ENCODE measurements at regions not wholly inside any gene's neighbourhood (a gene's known extent, or its start where the extent isn't known, plus 50 kb on each side); places are given as distances from the start of the nearest gene placed in this dataset.
"Not testable (repeated sequence)": the region's sequence is repeated elsewhere in the genome, so short reads cannot be mapped to it uniquely, and the experiment has no call there.

DNA sequence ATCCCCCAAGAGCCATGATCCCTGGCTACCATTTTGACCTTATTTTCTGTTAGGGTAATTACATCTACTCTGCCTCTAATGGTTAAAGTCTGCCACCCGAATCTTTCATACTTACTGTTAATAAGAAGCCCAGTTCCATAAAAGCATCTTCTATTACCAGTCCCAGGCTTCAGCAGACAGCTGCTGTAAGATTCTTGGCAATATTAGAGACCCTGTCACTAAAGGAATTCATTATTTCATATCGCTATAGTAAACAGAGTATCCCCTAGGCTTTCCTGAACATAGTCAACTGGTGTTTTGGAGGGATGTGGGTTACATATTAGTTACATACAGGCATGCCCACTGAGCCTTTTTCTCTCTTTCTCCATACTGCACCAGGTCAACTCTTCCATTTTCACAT lies 608.7 kb upstream of the SEMA6A start:
- DNase-seq: no peak

DNA sequence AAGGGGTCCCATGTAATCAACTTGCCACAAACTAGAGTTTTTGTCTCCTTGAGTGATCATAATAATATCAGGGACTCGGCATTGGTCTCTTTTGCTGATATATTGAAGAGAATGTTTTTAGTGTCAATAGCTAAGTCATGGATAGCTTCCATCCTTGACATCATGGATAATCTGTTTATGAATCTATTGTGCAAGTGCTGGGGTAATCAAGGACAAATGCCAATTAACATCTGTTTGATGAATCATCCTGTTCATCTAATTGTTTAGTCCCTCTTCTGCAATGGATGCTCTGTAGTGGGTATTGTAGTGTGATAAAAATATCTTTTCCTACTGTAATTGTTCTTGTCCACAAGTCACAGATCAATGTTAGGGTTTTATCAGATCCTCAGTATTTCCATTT lies 607.5 kb upstream of the SEMA6A start:
- no peak for DNase-seq

GRCh38 chr5:117177302-117177701 lies 602.7 kb upstream of the SEMA6A start:
- DNase-seq: no peak

- DNase-seq: no peak
These were observed 590.4 kb upstream of the SEMA6A start for GRCh38 chr5:117165068-117165467.

DNA sequence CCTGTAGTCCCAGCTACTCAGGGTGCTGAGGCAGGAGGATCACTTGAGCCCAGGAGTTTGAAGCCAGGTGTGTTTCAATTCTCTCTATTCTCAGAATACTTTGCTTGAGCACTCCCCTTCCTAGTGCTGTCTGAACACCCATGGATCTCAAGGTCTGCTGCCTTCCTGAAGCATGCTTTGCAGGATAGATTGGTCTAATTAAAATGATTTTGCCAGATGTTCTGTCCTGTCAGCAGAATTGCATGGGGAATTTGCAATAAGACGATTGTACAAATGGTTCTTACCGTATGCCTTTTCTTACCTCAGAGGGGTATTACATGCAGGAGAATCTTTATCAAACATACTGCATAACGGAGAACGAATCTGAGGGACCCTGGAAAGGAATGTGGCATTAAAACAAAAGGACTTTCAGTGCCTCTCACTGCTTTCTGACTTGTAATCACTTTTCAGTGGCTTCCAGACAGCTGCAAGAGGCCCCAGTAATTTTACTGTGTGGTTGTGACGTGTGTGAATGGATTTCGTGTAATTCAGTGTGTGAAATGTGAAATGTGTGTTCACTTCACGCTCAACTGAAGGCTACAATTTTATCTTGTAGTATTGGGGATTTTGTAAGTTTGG lies 587.2 kb upstream of the SEMA6A start:
- DNase-seq: no peak

GRCh38 chr5:117160391-117160790 lies 585.8 kb upstream of the SEMA6A start:
- DNase-seq: no peak

- no peak for DNase-seq
These were observed 574.7 kb upstream of the SEMA6A start for GRCh38 chr5:117149312-117149711.

GRCh38 chr5:117144086-117144485 lies 569.5 kb upstream of the SEMA6A start:
- no peak for DNase-seq

GRCh38 chr5:117143406-117143805 lies 568.8 kb upstream of the SEMA6A start:
- no peak for DNase-seq

DNA sequence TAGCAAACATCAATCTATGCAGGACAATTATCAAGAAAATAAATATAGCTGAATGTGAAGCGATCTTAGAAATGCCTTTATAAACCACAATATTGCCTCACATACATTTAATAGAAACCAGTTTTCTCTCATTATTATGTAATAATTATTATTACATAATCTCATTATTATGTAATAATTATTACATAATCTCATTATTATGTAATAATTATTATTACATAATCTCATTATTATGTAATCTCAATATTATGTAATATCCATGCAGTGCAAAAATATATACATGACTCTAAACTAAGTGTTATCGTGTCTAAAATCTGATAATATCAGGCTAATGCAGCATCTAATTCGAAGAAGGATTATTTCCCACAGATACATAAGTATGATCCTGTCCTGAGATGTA lies 563.9 kb upstream of the SEMA6A start:
- DNase-seq: no peak

DNA sequence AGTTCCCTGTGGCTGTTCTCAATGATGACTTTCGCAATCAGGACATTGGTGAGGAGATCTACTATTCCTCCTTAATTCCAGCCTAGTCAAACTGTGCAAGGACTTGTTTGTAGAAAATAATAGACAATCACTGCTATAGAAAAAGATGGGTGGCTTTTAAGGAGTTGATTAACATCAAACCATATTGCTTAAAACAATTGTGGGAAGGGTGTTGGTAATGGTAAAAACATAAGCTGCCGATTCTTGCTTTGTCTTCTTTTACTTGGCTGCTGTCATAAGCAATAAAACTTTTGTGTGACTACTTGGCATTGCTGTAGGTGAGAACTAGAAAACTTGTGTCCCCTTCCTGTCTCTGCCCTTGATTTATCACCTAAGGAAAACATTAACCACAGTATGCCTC lies 561.2 kb upstream of the SEMA6A start:
- DNase-seq: no peak

DNA sequence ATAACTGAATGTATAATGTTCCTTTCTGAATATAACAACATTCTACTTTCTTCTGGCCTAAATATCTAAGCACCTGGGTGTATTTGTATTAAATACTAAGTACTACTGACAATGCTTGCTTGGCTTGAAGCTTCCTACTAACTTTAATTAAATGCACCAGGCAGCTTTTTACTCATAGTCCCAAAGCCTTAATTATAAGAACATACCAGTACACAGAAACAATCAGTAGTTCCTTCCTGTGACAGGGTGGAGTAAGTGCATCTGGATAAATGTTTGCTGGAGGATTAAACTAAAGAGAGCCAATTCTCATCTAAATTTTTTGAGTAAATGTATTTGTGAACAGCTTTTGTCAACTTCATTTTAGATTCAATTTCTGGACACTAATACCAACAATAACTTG lies 558.6 kb upstream of the SEMA6A start:
- no peak for DNase-seq

DNA sequence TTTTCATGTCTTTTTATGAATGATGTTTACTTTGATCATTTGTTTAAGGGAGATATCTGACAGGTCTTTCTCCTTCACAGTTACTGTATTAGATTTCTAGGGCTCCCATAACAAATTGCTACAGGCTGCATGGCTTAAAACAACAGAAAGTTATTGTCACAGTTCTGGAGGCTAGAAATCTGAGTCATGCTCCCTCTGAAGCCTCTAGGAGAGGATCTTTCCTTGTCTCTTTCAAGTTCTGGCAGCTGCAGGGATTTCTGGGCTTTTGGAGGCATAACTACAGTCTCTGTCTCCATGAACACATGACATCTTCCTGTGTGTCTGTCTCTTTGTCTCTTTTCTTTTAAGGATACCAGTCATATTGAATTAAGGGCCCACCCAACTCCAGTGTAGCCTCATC lies 557.3 kb upstream of the SEMA6A start:
- no peak for DNase-seq

DNA sequence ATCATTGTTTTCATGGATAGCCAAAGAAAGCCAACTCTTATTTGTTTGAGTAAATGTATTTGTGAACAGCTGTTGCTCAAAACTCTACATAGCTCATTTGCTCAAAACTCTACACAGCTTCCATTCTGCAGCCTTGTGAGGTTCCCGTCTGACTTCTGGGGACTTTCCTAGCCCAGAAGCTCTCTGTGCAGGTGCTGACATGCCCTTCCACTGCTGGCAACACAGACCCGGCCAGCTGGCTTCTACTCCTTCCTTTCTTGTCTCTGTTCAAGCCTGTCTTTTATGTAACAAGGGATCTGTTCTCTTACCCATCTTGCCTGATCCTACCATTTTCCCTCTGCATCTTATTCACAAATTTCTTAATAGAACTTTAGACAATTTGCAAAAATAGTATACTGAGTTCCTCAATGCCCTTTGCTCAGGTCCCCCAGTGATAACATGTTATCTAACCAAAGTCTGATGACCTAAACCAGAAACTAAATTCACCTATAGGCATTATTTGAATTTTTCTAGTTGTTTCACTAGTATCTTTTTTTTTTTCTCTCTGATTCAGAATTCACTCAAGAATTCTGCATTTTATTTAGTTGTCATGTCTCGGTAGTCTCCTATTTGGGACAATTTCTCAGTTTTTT lies 556.5 kb upstream of the SEMA6A start:
- no peak for DNase-seq

- no peak for DNase-seq
These were observed 543.9 kb upstream of the SEMA6A start for GRCh38 chr5:117118499-117118898.

DNA sequence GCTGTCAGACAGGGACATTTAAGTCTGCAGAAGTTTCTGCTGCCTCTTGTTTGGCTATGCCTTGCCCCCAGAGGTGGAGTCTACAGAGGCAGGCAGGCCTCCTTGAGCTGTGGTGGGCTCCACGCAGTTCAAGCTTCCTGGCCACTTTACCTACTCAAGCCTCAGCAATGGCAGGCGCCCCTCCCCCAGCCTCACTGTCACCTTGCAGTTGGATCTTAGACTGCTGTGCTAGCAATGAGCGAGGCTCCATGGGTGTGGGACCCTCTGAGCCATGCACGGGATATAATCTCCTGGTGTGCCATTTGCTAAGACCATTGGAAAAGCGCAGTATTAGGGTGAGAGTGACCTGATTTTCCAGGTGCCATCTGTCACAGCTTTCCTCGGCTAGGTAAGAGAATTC lies 542.7 kb upstream of the SEMA6A start:
- DNase-seq: not testable (repeated sequence)

GRCh38 chr5:117110548-117110947 lies 535.9 kb upstream of the SEMA6A start:
- DNase-seq: no peak

GRCh38 chr5:117107859-117108258 lies 533.2 kb upstream of the SEMA6A start:
- DNase-seq: no peak

DNA sequence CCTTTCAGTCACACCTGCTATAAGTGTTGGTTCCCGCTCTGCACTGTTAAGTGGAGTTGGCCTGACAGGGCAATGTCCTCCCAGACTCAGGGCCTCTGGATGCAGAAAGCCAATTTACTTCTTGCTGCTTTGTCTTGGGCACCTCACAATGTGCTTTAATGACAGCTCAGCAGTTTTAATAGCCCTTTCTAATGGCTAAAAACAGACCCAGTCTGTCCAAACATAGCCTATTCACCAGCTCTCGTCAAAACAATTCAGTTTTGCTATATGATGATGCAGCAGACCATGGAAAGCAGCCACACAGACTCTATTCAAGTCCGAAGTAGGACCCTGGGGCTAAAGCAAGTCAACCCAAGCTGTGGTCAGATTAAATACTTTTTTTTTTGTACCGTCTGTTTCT lies 529.1 kb upstream of the SEMA6A start:
- no peak for DNase-seq

DNA sequence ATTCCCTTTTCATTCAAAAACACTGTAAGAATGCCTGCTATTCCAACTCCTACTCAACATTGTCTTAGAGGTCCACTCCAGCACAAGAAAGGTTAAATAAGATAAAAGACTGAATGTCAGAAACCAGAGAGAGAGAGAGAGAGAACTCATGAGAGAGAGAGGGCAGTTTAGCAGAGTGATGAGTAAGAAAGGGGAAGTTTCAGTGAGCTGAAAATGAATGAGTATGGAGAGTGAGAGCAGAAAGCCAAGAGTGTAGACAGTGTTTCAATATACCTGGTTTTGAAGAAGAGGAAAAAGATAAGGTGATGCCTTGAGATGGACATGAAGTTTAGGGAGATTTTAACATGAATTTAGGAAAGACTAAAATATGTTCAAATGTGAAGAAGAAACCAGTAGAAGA lies 528.0 kb upstream of the SEMA6A start:
- DNase-seq: no peak

DNA sequence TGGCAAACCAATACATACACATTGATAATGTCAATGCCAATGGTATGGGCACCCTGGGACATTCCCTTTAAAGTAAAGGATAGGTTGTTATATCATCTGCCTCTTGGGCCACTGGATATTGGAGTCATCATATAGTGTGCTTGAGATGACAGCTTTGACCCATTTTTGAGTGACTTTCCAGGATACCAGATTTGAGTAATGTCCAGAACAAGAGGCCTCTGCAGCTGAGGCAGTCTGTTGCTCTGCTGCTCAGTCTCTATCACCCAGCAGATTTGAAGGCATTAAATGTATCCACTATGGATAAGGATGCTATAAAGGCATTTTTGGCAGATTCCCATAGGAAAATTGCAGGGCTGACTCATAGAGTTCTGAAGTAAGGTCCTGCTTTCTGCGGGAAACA lies 525.6 kb upstream of the SEMA6A start:
- DNase-seq: no peak

DNA sequence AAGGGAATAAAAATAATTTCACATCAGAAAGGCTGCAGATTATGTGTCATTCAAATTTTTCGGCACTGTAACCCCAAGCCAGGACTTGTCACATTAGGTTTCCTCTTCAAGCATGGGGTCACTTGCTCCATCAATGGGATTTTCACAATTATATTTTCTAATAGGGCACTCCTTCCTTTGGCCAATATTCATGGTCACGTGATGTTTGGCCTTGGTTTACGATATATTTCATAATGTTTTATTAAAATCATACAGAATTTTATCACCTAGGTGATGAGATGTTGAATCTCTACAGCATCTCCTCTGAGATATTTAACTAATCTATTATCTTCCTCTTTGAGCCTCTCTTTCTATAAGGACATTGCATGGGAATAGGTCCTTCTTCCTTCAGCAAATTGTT lies 523.5 kb upstream of the SEMA6A start:
- DNase-seq: no peak

DNA sequence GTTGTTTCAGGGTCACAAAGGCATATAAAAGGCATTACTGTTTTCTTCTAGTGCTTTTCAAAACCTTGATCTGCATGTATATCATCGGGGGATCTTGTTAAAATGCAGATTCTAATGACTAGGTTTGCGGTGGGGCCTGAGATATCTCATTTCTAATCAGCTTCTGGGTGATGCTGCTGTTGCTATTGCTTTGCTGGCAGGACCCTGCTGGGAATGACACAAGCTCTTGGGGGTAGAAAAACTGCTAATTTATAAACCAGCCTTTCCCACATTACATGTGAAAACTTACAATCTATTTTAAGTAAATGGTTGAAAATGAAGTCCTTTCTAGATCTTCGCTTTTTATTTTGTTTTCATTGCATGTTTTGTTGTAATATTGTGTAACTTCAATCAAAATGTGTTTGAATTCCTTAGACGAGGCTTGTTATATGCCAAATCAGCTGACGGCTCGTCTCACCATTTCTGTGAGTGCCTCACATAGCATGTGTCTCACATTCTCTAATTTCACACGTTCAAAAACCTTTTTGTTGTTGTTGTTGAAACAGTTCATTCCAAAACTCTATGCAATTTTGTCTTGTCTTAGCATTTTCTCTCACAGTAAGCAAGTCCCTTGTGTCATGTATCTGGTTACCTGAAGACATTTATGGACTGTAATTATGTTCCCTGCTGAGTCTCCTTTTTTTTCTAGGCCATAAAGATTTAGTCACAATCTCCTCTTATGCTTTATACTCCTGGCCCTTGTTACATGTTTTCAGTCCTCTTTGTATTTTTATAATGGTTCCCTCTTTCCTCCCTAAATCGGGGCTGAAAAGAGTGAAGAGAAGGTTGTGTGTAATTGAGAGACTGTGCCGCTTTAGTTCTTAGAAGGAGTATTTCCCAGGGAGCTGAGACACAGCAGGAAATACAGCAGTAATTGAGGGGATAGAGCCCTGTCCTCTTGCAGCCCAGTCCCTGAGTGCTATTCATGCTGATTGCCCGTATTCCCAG lies 521.0 kb upstream of the SEMA6A start:
- no peak for DNase-seq

All from NCI-H2107 (cell line).